ENCODE measurements at regions not wholly inside any gene's neighbourhood (a gene's known extent, or its start where the extent isn't known, plus 50 kb on each side); places are given as distances from the start of the nearest gene placed in this dataset.

DNA sequence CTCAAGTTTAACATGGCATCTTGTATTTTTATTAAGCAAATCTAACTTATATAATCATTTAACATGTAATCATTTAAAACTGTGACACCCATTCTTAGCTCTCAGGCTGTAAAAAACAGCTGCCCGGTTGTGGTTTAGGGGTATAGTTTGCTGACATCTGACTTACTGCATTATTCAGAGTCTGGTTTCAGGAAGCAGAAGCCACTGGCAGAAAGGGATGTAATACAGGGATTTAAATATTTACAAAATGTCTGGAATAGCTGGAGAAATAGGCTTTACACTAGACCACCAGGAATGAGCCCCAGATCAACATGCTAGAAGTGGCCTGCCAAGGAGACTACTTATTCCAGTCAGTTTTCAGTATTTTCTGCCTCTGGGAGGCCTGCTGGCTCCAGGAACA, 421.1 kb downstream of the CD109 start:
- DNase-seq (ENCODE audit: low spot score) (no peak), FAIRE-seq (no peak), ATAC-seq (no peak)
- in situ Hi-C loops (cut with HindIII; ENCODE audit: extremely low pct_ligation_motif_present, low pct_unique_long_range_greater_than_20kb): no loop called here
- Histone ChIP-seq H2AFZ (ENCODE audit: low read length) (no peak overlapping the region), H3K4me3 (replicated peaks in 1 of 3; ENCODE audit: insufficient read depth in 1 of 3, low read depth in 2 of 3, low read length in 3 of 3) (no peak overlapping the region), H3K4me1 (ENCODE audit: insufficient read depth, low read length) (no peaks in the 10 kb centered on the region), H3K9me3 (ENCODE audit: low read length) (no peaks in the 10 kb centered on the region), H3K79me2 (ENCODE audit: insufficient read depth, low read length) (no peaks in the 10 kb centered on the region), H4K20me1 (ENCODE audit: insufficient read depth, low read length) (no peaks in the 10 kb centered on the region), H3K36me3 (replicated peaks in 1 of 2; ENCODE audit: control insufficient read depth in 1 of 2, insufficient read depth in 2 of 2, low read length in 2 of 2) (no peaks in the 10 kb centered on the region), H3K27ac (ENCODE audit: extremely low read length, insufficient read depth, low read length) (no peak overlapping the region), H3K9ac (ENCODE audit: insufficient read depth, low read depth, low read length) (no peak overlapping the region), H3K27me3 (ENCODE audit: control insufficient read depth in 1 of 2, insufficient read depth in 2 of 2, low read length in 2 of 2) (no peaks in the 10 kb centered on the region), H3K4me2 (ENCODE audit: low read depth, low read length) (no peak overlapping the region)
- intact Hi-C loops (cut with micrococcal nuclease; ENCODE audit: unreplicated experiment): no loop called here
- ChIA-PET CTCF (ENCODE audit: low intra/inter-chr PET ratio, low total read pairs) (no interaction called here), POLR2A (no interaction called here)
- TF ChIP-seq ZNF10 (CRISPR knock-in tag; IDR thresholded peaks at IDR 0.05; ENCODE audit: borderline replicate concordance, low read depth) (no peak), ELF1 (CRISPR knock-in tag; IDR thresholded peaks at IDR 0.05) (no peak), ESRRA (CRISPR knock-in tag; IDR thresholded peaks at IDR 0.05; ENCODE audit: low read depth) (no peak)
- TF ChIP-seq, protein P1, sequence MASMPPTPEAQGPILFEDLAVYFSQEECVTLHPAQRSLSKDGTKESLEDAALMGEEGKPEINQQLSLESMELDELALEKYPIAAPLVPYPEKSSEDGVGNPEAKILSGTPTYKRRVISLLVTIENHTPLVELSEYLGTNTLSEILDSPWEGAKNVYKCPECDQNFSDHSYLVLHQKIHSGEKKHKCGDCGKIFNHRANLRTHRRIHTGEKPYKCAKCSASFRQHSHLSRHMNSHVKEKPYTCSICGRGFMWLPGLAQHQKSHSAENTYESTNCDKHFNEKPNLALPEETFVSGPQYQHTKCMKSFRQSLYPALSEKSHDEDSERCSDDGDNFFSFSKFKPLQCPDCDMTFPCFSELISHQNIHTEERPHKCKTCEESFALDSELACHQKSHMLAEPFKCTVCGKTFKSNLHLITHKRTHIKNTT (CRISPR knock-in tag; IDR thresholded peaks at IDR 0.05): no peak
- TF ChIP-seq, protein P2, sequence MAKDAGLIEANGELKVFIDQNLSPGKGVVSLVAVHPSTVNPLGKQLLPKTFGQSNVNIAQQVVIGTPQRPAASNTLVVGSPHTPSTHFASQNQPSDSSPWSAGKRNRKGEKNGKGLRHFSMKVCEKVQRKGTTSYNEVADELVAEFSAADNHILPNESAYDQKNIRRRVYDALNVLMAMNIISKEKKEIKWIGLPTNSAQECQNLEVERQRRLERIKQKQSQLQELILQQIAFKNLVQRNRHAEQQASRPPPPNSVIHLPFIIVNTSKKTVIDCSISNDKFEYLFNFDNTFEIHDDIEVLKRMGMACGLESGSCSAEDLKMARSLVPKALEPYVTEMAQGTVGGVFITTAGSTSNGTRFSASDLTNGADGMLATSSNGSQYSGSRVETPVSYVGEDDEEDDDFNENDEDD (CRISPR knock-in tag; IDR thresholded peaks at IDR 0.05; ENCODE audit: borderline replicate concordance): no peak
- TF ChIP-seq, protein P3, sequence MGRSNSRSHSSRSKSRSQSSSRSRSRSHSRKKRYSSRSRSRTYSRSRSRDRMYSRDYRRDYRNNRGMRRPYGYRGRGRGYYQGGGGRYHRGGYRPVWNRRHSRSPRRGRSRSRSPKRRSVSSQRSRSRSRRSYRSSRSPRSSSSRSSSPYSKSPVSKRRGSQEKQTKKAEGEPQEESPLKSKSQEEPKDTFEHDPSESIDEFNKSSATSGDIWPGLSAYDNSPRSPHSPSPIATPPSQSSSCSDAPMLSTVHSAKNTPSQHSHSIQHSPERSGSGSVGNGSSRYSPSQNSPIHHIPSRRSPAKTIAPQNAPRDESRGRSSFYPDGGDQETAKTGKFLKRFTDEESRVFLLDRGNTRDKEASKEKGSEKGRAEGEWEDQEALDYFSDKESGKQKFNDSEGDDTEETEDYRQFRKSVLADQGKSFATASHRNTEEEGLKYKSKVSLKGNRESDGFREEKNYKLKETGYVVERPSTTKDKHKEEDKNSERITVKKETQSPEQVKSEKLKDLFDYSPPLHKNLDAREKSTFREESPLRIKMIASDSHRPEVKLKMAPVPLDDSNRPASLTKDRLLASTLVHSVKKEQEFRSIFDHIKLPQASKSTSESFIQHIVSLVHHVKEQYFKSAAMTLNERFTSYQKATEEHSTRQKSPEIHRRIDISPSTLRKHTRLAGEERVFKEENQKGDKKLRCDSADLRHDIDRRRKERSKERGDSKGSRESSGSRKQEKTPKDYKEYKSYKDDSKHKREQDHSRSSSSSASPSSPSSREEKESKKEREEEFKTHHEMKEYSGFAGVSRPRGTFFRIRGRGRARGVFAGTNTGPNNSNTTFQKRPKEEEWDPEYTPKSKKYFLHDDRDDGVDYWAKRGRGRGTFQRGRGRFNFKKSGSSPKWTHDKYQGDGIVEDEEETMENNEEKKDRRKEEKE (IDR thresholded peaks at IDR 0.05): no peak
- 0% methylated on average over 1 of the region's 1 CpG for WGBS (ENCODE audit: low lambda C conversion rate)
- BruUV-seq (replicated peaks): no TSS peak

Data from HepG2 (cell line).